ENCODE measurements at regions not wholly inside any gene's neighbourhood (a gene's known extent, or its start where the extent isn't known, plus 50 kb on each side); places are given as distances from the start of the nearest gene placed in this dataset.

- TF ChIP-seq POLR2A (IDR thresholded peaks at IDR 0.05) (no peak), CTCF (IDR thresholded peaks at IDR 0.05) (no peak)
Measured at GRCh38 chr9:120107138-120107537, 472.8 kb downstream of the CDK5RAP2 start.
